Panc1 (cell line): ENCODE measurements at regions not wholly inside any gene's neighbourhood (a gene's known extent, or its start where the extent isn't known, plus 50 kb on each side); places are given as distances from the start of the nearest gene placed in this dataset.

Experiments
- CTCF ChIP-seq: fragments of 450-650 bp; IDR thresholded peaks from 2 replicates; pipeline ENCODE4 v1.5.1; 2017; ENCODE audit warnings: mild to moderate bottlenecking
- POLR2AphosphoS5 ChIP-seq: IDR thresholded peaks from 2 replicates; pipeline ENCODE4 v1.6.1; 2012; ENCODE audit warnings: mild to moderate bottlenecking, low read depth, low read length, moderate library complexity
- REST ChIP-seq, 2 experiments: IDR thresholded peaks; 2 replicates each; pipeline ENCODE4 v1.6.1; 2011 to 2012; ENCODE audit warnings: low read depth in 2 of 2, control low read depth in 1 of 2, low read length in 1 of 2, mild to moderate bottlenecking in 1 of 2, moderate library complexity in 1 of 2; ENCODE audit not compliant: insufficient read depth in 1 of 2

DNA sequence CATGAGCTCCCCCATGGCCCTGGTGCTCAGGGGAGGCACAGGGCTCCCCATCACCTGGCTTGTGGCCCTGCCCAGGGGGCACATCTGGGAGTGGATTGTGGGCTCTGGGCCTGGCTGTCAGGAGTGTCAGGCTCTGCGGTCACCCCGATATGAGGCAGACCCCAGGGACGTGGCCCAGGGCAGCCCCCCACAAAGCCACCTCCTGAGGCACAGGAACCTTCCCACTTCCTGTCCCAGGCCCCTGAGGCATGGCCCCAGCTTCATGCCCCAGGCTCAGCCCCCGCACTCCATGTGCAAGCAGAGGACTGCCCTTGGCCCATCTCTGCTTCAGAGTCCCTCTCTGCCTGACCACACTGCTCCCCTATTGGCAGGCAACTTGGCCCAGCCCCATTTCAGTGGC is 160.3 kb downstream of the PCTP start:
- TF ChIP-seq REST (IDR thresholded peaks at IDR 0.05; ENCODE audit: insufficient read depth in 1 of 2, low read depth in 2 of 2, low read length in 1 of 2), result no peak
- TF ChIP-seq POLR2AphosphoS5, result no peak
- no peak for TF ChIP-seq CTCF
